ENCODE measurements at regions not wholly inside any gene's neighbourhood (a gene's known extent, or its start where the extent isn't known, plus 50 kb on each side); places are given as distances from the start of the nearest gene placed in this dataset.
"Not testable (repeated sequence)": the region's sequence is repeated elsewhere in the genome, so short reads cannot be mapped to it uniquely, and the experiment has no call there.

DNA sequence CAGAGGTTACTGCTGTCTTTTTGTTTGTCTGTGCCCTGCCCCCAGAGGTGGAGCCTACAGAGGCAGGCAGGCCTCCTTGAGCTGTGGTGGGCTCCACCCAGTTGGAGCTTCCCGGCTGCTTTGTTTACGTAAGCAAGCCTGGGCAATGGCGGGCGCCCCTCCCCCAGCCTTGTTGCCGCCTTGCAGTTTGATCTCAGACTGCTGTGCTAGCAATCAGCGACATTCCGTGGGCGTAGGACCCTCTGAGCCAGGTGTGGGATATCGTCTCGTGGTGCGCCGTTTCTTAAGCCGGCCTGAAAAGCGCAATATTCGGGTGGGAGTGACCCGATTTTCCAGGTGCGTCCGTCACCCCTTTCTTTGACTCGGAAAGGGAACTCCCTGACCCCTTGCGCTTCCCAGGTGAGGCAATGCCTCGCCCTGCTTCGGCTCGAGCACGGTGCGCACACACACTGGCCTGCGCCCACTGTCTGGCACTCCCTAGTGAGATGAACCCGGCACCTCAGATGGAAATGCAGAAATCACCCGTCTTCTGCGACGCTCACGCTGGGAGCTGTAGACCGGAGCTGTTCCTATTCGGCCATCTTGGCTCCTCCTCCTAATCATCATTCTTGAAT, 97.4 kb downstream of the TFPI2 start:
- TF ChIP-seq POLR2A (IDR thresholded peaks at IDR 0.05) = not testable (repeated sequence)
- TF ChIP-seq, protein P1, sequence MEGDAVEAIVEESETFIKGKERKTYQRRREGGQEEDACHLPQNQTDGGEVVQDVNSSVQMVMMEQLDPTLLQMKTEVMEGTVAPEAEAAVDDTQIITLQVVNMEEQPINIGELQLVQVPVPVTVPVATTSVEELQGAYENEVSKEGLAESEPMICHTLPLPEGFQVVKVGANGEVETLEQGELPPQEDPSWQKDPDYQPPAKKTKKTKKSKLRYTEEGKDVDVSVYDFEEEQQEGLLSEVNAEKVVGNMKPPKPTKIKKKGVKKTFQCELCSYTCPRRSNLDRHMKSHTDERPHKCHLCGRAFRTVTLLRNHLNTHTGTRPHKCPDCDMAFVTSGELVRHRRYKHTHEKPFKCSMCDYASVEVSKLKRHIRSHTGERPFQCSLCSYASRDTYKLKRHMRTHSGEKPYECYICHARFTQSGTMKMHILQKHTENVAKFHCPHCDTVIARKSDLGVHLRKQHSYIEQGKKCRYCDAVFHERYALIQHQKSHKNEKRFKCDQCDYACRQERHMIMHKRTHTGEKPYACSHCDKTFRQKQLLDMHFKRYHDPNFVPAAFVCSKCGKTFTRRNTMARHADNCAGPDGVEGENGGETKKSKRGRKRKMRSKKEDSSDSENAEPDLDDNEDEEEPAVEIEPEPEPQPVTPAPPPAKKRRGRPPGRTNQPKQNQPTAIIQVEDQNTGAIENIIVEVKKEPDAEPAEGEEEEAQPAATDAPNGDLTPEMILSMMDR (IDR thresholded peaks at IDR 0.05) = not testable (repeated sequence)

Data from thyroid gland (tissue), 4 donors.